Left ventricle myocardium inferior (tissue), 1 donor: ENCODE measurements at regions not wholly inside any gene's neighbourhood (a gene's known extent, or its start where the extent isn't known, plus 50 kb on each side); places are given as distances from the start of the nearest gene placed in this dataset.

ENCODE experiments used
- DNase-seq: peaks from one replicate; pipeline ENCODE4 v3.0.0-alpha.2; 2020
- H3K27ac ChIP-seq: fragments of 200-600 bp; replicated peaks from 2 replicates; pipeline ENCODE4 v1.8.0; 2021
- H3K27me3 ChIP-seq: fragments of 200-600 bp; 2 replicates; pipeline ENCODE4 v1.8.0; 2021; ENCODE audit warnings: low read depth
- H3K36me3 ChIP-seq: fragments of 200-600 bp; 2 replicates; pipeline ENCODE4 v1.8.0; 2021
- H3K4me1 ChIP-seq: fragments of 200-600 bp; 2 replicates; pipeline ENCODE4 v1.8.0; 2021
- H3K4me3 ChIP-seq: fragments of 200-600 bp; 2 replicates; pipeline ENCODE4 v1.8.0; 2021; ENCODE audit warnings: mild to moderate bottlenecking, moderate library complexity
- H3K9me3 ChIP-seq: fragments of 200-600 bp; replicated peaks from 2 replicates; pipeline ENCODE4 v1.8.0; 2021
- intact Hi-C: fragments of 100-400 bp; cut with micrococcal nuclease; formaldehyde crosslinking; loops from one replicate; pipeline ENCODE4 v1.11.0; 2022
- TF ChIP-seq, protein P1 (sequence below): fragments of 200-600 bp; IDR thresholded peaks from 2 replicates; pipeline ENCODE4 v1.8.0; 2021; ENCODE audit warnings: antibody characterized with exemption, mild to moderate bottlenecking, borderline replicate concordance
- donor health status: DM: no; HTN: yes; CAD: no; lungs with severe emphysema.

DNA sequence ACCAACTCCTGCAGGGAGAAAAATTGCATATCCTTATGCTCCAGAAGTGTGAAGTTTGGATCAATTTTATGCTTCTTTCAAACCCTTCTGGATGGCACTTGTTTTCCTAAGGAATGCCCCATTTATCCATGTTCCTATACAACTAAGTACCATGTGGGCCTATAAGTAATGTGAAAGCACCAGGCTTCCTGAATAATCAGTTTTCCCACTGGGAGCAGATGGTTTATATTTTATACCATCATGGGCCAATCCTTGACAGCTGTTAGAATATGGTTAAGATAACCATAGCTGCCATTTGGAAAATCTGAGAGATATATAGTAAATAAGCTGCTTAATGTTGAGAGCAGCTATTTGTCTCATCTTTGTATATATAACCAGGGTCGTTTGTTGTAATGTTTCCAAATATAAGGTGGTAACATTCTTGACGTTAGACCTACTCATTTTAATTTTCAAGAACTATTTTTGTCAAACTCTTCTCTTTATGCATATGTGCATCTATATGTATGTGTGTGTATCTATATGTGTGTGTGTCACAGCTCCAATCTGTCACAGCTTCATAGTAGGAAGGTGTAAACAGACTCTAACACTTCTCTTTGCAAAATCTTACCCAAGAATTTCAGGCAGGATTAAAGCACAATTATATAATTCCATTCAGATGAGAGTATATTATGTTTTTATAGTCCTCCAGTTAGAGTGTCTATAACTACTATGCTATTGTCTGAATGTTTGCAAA is 458.7 kb upstream of the GCFC2 start:
- no peak for DNase-seq
- Histone ChIP-seq H3K9me3 (peaks cover 26% of the 10 kb centered on the region), H3K4me3 (no peak overlapping the region), H3K27me3 (no peaks in the 10 kb centered on the region), H3K27ac (no peak overlapping the region), H3K4me1 (no peaks in the 10 kb centered on the region), H3K36me3 (no peaks in the 10 kb centered on the region)
- intact Hi-C loops: no loop called here
- TF ChIP-seq, protein P1, sequence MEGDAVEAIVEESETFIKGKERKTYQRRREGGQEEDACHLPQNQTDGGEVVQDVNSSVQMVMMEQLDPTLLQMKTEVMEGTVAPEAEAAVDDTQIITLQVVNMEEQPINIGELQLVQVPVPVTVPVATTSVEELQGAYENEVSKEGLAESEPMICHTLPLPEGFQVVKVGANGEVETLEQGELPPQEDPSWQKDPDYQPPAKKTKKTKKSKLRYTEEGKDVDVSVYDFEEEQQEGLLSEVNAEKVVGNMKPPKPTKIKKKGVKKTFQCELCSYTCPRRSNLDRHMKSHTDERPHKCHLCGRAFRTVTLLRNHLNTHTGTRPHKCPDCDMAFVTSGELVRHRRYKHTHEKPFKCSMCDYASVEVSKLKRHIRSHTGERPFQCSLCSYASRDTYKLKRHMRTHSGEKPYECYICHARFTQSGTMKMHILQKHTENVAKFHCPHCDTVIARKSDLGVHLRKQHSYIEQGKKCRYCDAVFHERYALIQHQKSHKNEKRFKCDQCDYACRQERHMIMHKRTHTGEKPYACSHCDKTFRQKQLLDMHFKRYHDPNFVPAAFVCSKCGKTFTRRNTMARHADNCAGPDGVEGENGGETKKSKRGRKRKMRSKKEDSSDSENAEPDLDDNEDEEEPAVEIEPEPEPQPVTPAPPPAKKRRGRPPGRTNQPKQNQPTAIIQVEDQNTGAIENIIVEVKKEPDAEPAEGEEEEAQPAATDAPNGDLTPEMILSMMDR: no peak

DNA sequence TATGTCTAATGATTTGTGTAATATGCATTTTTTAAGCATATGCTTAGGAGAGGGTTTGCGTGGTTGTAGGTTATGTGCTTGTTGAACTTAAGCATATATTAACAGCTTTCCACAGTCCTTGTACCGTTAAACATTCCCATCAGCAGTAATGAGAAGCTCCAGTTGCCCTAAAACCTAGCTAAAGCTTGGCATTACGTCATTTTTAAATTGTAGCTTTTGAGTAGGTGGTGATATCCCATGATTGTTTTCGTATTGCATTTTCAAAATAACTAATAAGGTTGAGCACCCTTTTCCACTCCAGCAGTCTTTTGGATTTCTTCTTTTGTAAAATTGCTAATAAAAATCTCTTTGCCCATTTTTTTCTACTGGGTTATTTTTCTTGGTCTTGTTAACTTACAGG is 453.1 kb upstream of the GCFC2 start:
- H3K27me3 ChIP-seq: no peaks in the 10 kb centered on the region
- TF ChIP-seq, protein P1: no peak
- no peaks in the 10 kb centered on the region for H3K9me3 ChIP-seq
- H3K4me1 ChIP-seq: no peaks in the 10 kb centered on the region
- no peak overlapping the region for H3K4me3 ChIP-seq
- H3K36me3 ChIP-seq: no peaks in the 10 kb centered on the region
- H3K27ac ChIP-seq: no peak overlapping the region
- intact Hi-C loops: no loop called here
- no peak for DNase-seq

DNA sequence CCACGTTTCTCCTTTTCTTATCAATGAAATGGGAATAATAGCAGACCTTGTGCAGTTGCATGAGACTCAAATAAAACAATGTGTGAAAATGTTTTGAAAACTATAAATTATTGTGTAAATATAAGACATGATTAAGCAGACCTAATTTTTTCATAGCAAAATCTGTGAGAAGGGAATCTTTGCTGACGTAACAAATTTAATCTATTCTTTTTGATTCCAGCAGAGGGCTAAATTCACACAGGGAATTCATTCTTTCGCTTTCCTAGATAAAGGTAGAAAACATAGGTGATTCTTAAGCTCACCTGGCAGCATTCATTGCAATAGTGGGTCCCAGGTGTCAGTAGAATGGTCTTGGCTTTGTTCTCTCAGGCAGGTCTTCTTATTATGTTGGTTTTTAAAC is 450.0 kb upstream of the GCFC2 start:
- Histone ChIP-seq H3K4me1 (no peaks in the 10 kb centered on the region), H3K9me3 (no peaks in the 10 kb centered on the region), H3K27ac (no peak overlapping the region), H3K27me3 (no peaks in the 10 kb centered on the region), H3K36me3 (no peaks in the 10 kb centered on the region), H3K4me3 (no peak overlapping the region)
- intact Hi-C loops: no loop called here
- TF ChIP-seq, protein P1: no peak
- no peak for DNase-seq

DNA sequence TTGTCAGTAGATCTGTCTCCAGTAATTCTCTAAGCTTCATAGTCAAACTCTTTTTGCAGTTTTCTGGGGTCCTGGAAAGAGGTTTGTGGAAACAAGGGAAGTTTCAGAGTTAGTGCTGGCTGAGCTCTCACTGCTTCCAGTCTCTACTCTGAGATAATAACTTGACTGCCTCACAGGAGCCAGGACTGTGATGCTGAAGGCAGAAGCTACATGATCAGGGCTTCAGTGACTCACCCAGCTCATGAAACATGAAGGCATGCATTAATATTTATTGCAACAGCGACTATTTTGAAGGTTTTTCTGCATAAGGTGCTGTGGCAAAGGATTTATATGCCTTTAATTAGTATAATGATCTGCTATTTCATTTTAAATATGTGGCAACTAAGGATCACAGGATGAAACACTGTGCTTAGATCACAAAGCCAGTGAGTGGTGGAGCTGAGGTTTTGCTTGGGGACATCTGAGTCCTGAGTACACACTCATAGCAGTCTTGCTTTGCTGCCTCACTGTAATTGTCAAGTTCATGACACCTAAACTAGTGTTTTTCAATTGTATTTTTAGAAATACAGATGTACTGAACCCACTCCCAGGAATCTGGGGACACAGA is 448.4 kb upstream of the GCFC2 start:
- Histone ChIP-seq H3K9me3 (no peaks in the 10 kb centered on the region), H3K4me1 (no peaks in the 10 kb centered on the region), H3K36me3 (no peaks in the 10 kb centered on the region), H3K27ac (no peak overlapping the region), H3K4me3 (no peak overlapping the region), H3K27me3 (no peaks in the 10 kb centered on the region)
- intact Hi-C loops: no loop called here
- TF ChIP-seq, protein P1: no peak
- no peak for DNase-seq

DNA sequence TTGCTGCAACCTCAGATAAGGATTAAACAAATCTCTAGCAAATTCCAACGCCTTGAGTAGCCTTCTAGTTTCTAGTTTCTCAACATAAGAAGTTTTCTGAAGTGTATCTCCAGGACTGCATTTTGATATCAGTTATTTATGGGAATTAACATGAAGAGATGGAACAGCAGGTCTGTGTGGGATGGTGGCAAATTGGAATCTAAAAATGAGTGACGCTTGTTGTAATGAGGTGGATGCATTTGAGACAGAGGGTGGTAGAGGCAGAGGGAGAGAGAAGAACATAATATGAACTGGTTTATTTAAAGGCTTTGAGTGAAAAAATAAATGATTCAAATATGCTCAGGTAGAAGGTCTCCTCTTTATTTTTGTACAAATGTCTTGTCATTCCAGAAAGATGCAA is 446.8 kb upstream of the GCFC2 start:
- Histone ChIP-seq H3K4me3 (no peak overlapping the region), H3K4me1 (no peaks in the 10 kb centered on the region), H3K9me3 (no peaks in the 10 kb centered on the region), H3K27ac (no peak overlapping the region), H3K27me3 (no peaks in the 10 kb centered on the region), H3K36me3 (no peaks in the 10 kb centered on the region)
- TF ChIP-seq, protein P1: no peak
- intact Hi-C loops: no loop called here
- DNase-seq: no peak
